PC-3 (cell line): ENCODE measurements at regions not wholly inside any gene's neighbourhood (a gene's known extent, or its start where the extent isn't known, plus 50 kb on each side); places are given as distances from the start of the nearest gene placed in this dataset.

Source experiments
- ATAC-seq: fragments of 200-7000 bp; cut with Tn5 transposase; 2 replicates; pipeline ENCODE4 v1.9.1; 2020; ENCODE audit warnings: mild to moderate bottlenecking, moderate library complexity
- BruUV-seq: library from RNA; stranded (reverse); fragments of 400-500 nt; replicated peaks from 2 replicates; lab custom pipeline; 2021; lab: Mats Ljungman, UMichigan
- CTCF ChIA-PET: fragments of 300-600 bp; sonication (Branson Sonifier 250); formaldehyde crosslinking; loops from one replicate; lab custom pipeline; 2022; ENCODE audit warnings: antibody characterized with exemption; lab: Charles Lee
- POLR2A ChIA-PET: fragments of 300-600 bp; sonication (Branson Sonifier 250); formaldehyde crosslinking; loops from one replicate; lab custom pipeline; 2022; ENCODE audit warnings: antibody characterized with exemption; ENCODE audit not compliant: unreplicated experiment; lab: Charles Lee
- DNase-seq: peaks from one replicate; pipeline ENCODE4 v3.0.0-alpha.2; 2015
- H2AFZ ChIP-seq: fragments of 300-600 bp; sonication (generic); 2 replicates; pipeline ENCODE4 v1.6.0; 2016; ENCODE audit warnings: antibody characterized with exemption, low read length
- H3F3A ChIP-seq: fragments of 300-600 bp; sonication (generic); one replicate; pipeline ENCODE4 v1.6.0; 2017; ENCODE audit warnings: antibody characterized with exemption, low read length, control low read depth, mild to moderate bottlenecking; ENCODE audit not compliant: unreplicated experiment
- H3K27ac ChIP-seq: fragments of 300-600 bp; sonication (generic); 2 replicates; pipeline ENCODE4 v1.5.1; 2016; ENCODE audit warnings: mild to moderate bottlenecking, low read length
- H3K27me3 ChIP-seq: fragments of 300-600 bp; sonication (generic); 2 replicates; pipeline ENCODE4 v1.6.1; 2016; ENCODE audit warnings: low read length, mixed read lengths
- H3K36me3 ChIP-seq: fragments of 300-600 bp; sonication (generic); 2 replicates; pipeline ENCODE4 v1.6.1; 2016; ENCODE audit warnings: low read depth, mixed run types, low read length, mixed read lengths
- H3K4me1 ChIP-seq: fragments of 300-600 bp; sonication (generic); 2 replicates; pipeline ENCODE4 v1.5.1; 2016; ENCODE audit warnings: low read length; ENCODE audit not compliant: insufficient read depth
- H3K4me2 ChIP-seq: fragments of 300-600 bp; sonication (generic); 2 replicates; pipeline ENCODE4 v1.6.0; 2016; ENCODE audit warnings: low read length
- H3K4me3 ChIP-seq: fragments of 300-600 bp; sonication (generic); 2 replicates; pipeline ENCODE4 v1.5.1; 2016; ENCODE audit warnings: mild to moderate bottlenecking, low read length, mixed read lengths
- H3K79me2 ChIP-seq: fragments of 300-600 bp; sonication (generic); 2 replicates; pipeline ENCODE4 v1.6.1; 2017; ENCODE audit warnings: low read length, mixed read lengths
- H3K9ac ChIP-seq: fragments of 300-600 bp; sonication (generic); 2 replicates; pipeline ENCODE4 v1.6.0; 2016; ENCODE audit warnings: mild to moderate bottlenecking, low read length
- H3K9me2 ChIP-seq: fragments of 300-600 bp; sonication (generic); replicated peaks from 2 replicates; pipeline ENCODE4 v1.6.1; 2016; ENCODE audit warnings: mixed run types, low read length, mixed read lengths
- H3K9me3 ChIP-seq: fragments of 300-600 bp; sonication (generic); 2 replicates; pipeline ENCODE4 v1.6.1; 2016; ENCODE audit warnings: low read length, mixed read lengths
- H4K20me1 ChIP-seq: fragments of 300-600 bp; sonication (generic); 2 replicates; pipeline ENCODE4 v1.6.1; 2016; ENCODE audit warnings: low read length, mixed read lengths
- EZH2 ChIP-seq: fragments of 300-600 bp; sonication (generic); IDR thresholded peaks from one replicate; pipeline ENCODE4 v1.6.1; 2017; ENCODE audit warnings: antibody characterized with exemption, mild to moderate bottlenecking, low read length; ENCODE audit not compliant: unreplicated experiment
- EZH2phosphoT487 ChIP-seq: fragments of 300-600 bp; sonication (generic); IDR thresholded peaks from 2 replicates; pipeline ENCODE4 v1.6.1; 2018; ENCODE audit warnings: mild to moderate bottlenecking, antibody characterized with exemption, low read length, borderline replicate concordance
- intact Hi-C: fragments of 100-400 bp; cut with micrococcal nuclease; formaldehyde crosslinking; loops from 2 replicates; pipeline ENCODE4 v1.9.0; 2023
- TF ChIP-seq, protein P1 (sequence below): fragments of 300-600 bp; sonication (generic); conservative IDR thresholded peaks from 2 replicates; pipeline ENCODE4 v1.5.1; 2017; ENCODE audit warnings: antibody characterized with exemption, low read depth, mild to moderate bottlenecking, low read length

DNA sequence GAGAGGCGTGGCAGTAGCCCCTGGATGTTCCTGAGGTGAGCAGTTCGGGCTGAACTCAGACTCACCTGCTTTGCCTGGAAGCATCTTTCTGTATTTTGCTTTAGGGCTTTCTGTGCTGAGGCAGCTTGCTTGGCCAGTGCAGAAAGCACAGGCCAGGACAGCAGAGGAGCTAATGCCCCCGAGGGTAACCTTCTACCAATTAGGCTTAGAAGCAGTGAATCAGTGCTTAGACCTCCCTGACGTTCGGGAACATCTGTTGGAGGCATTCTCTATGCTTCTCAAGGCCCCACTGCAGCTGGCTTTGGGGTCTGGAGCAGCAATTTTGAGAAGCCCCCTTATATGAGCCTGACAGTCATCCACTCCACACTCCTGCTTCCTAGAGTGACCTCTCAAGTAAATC lies 350.7 kb upstream of the PROK2 start:
- no peaks in the 10 kb centered on the region for H3K79me2 ChIP-seq
- H2AFZ ChIP-seq: no peak overlapping the region
- no peaks in the 10 kb centered on the region for H3K36me3 ChIP-seq
- no peak overlapping the region for H3K27ac ChIP-seq
- no peaks in the 10 kb centered on the region for H3K9me2 ChIP-seq
- H3K9me3 ChIP-seq: no peaks in the 10 kb centered on the region
- DNase-seq (no peak), ATAC-seq (no peak)
- no TSS peak for BruUV-seq
- H3K4me1 ChIP-seq: no peaks in the 10 kb centered on the region
- no peak overlapping the region for H3K4me3 ChIP-seq
- H3K9ac ChIP-seq: no peak overlapping the region
- H4K20me1 ChIP-seq: no peaks in the 10 kb centered on the region
- TF ChIP-seq, protein P1, sequence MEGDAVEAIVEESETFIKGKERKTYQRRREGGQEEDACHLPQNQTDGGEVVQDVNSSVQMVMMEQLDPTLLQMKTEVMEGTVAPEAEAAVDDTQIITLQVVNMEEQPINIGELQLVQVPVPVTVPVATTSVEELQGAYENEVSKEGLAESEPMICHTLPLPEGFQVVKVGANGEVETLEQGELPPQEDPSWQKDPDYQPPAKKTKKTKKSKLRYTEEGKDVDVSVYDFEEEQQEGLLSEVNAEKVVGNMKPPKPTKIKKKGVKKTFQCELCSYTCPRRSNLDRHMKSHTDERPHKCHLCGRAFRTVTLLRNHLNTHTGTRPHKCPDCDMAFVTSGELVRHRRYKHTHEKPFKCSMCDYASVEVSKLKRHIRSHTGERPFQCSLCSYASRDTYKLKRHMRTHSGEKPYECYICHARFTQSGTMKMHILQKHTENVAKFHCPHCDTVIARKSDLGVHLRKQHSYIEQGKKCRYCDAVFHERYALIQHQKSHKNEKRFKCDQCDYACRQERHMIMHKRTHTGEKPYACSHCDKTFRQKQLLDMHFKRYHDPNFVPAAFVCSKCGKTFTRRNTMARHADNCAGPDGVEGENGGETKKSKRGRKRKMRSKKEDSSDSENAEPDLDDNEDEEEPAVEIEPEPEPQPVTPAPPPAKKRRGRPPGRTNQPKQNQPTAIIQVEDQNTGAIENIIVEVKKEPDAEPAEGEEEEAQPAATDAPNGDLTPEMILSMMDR: no peak
- TF ChIP-seq EZH2phosphoT487 (no peak), EZH2 (no peak)
- H3K27me3 ChIP-seq: peaks cover 26% of the 10 kb centered on the region
- H3K4me2 ChIP-seq: no peak overlapping the region
- ChIA-PET CTCF (no interaction called here), POLR2A (no interaction called here)
- no peaks in the 10 kb centered on the region for H3F3A ChIP-seq
- intact Hi-C loops: no loop called here

DNA sequence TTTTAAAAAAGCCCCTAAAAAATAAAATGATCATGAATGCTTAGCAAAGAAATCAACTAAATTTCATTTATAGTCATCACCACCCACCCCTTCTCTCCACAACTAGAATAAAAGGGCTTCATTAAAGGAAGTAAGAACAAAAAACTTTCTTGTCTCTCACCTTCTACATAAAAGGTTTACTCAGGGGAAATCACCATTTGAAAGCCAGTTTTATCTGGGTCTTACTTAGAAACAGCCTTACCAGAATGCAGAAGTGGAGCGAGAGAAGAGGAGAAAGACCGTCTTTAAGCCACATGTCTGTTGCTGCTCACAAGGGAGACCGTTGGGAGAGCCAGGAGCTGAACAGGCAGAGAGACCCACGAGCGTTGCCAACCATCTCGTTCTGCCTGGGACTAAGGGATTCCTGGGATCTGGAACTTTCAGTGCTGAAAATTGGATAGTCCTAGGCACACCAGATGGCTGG lies 350.1 kb upstream of the PROK2 start:
- Histone ChIP-seq H3K9me2 (no peaks in the 10 kb centered on the region), H3K4me2 (no peak overlapping the region), H2AFZ (no peak overlapping the region), H3K27me3 (peaks cover 26% of the 10 kb centered on the region), H3K4me3 (no peak overlapping the region), H4K20me1 (no peaks in the 10 kb centered on the region), H3K4me1 (no peaks in the 10 kb centered on the region), H3K9ac (no peak overlapping the region), H3K9me3 (no peaks in the 10 kb centered on the region), H3K79me2 (no peaks in the 10 kb centered on the region), H3K36me3 (no peaks in the 10 kb centered on the region), H3F3A (no peaks in the 10 kb centered on the region), H3K27ac (no peak overlapping the region)
- TF ChIP-seq EZH2phosphoT487 (no peak), EZH2 (no peak)
- TF ChIP-seq, protein P1: no peak
- ChIA-PET POLR2A (no interaction called here), CTCF (no interaction called here)
- no peak for ATAC-seq
- DNase-seq: no peak
- intact Hi-C loops: no loop called here
- no TSS peak for BruUV-seq

DNA sequence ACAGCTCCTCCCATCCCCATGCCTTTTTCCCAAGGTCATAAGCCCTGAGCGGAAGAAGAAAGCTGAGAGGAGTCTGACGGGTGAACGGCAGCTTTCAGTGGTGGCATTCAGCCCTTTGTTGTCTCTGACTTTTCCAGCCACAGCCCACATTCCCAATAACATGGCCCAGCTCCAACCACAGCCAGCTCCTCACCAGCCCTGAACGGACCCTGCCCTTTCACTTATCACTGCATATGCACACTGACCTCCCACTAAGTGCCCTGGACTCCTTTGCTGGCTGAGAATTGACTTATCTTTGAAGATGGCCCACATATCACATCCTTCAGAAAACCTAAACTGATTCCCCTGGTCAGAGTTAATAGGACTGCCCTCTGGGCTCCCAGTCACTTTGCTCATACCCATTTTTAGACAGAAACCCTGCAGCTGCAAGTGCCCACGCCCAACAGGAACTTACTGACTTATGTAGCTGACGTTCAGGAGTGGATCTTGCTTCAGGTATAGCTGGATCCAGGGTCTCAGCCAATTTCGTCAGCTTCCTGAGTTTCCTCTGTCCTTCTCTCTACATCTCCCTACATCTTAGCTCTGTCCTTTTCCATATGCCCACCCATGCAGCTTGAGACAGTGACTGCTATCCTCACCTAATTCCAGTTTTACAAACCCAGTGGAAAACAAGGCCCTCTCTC lies 348.5 kb upstream of the PROK2 start:
- no peak for ATAC-seq
- no peak overlapping the region for H3K9ac ChIP-seq
- no peak for DNase-seq
- H3K27me3 ChIP-seq: peaks cover 26% of the 10 kb centered on the region
- CTCF ChIA-PET: no interaction called here
- H3K36me3 ChIP-seq: no peaks in the 10 kb centered on the region
- no peaks in the 10 kb centered on the region for H3F3A ChIP-seq
- H3K27ac ChIP-seq: no peak overlapping the region
- H3K79me2 ChIP-seq: no peaks in the 10 kb centered on the region
- no peak overlapping the region for H2AFZ ChIP-seq
- intact Hi-C loops: no loop called here
- H3K4me1 ChIP-seq: no peaks in the 10 kb centered on the region
- H3K4me3 ChIP-seq: no peak overlapping the region
- TF ChIP-seq EZH2phosphoT487 (no peak), EZH2 (no peak)
- TF ChIP-seq, protein P1: no peak
- H4K20me1 ChIP-seq: no peaks in the 10 kb centered on the region
- POLR2A ChIA-PET: no interaction called here
- H3K4me2 ChIP-seq: no peak overlapping the region
- no TSS peak for BruUV-seq
- H3K9me3 ChIP-seq: no peaks in the 10 kb centered on the region
- H3K9me2 ChIP-seq: no peaks in the 10 kb centered on the region
